D341Med (cell line): ENCODE measurements at regions not wholly inside any gene's neighbourhood (a gene's known extent, or its start where the extent isn't known, plus 50 kb on each side); places are given as distances from the start of the nearest gene placed in this dataset.
"Not testable (repeated sequence)": the region's sequence is repeated elsewhere in the genome, so short reads cannot be mapped to it uniquely, and the experiment has no call there.

Source experiments
- DNase-seq: peaks from one replicate; pipeline ENCODE4 v3.0.0; 2012; ENCODE audit warnings: low spot score

GRCh38 chr7:10593080-10593479 is 380.6 kb upstream of the PHF14 start:
- DNase-seq = no peak

- DNase-seq = no peak
Measured at GRCh38 chr7:10596827-10597226, 376.8 kb upstream of the PHF14 start.

- DNase-seq = no peak
Measured at GRCh38 chr7:10604128-10604527, 369.5 kb upstream of the PHF14 start.

GRCh38 chr7:10612950-10613349 is 360.7 kb upstream of the PHF14 start:
- DNase-seq = no peak

- no peak for DNase-seq
Measured at GRCh38 chr7:10618953-10619352, 354.7 kb upstream of the PHF14 start.

GRCh38 chr7:10632712-10633111 is 341.0 kb upstream of the PHF14 start:
- DNase-seq = no peak

- no peak for DNase-seq
Measured at GRCh38 chr7:10634239-10634638, 339.4 kb upstream of the PHF14 start.

- no peak for DNase-seq
Measured at GRCh38 chr7:10637991-10638390, 335.7 kb upstream of the PHF14 start.

GRCh38 chr7:10643545-10643944 is 330.1 kb upstream of the PHF14 start:
- no peak for DNase-seq

GRCh38 chr7:10644849-10645248 is 328.8 kb upstream of the PHF14 start:
- no peak for DNase-seq

- no peak for DNase-seq
Measured at GRCh38 chr7:10646194-10646593, 327.5 kb upstream of the PHF14 start.

- no peak for DNase-seq
Measured at GRCh38 chr7:10648289-10648688, 325.4 kb upstream of the PHF14 start.

- DNase-seq = not testable (repeated sequence)
Measured at GRCh38 chr7:10649120-10649519, 324.6 kb upstream of the PHF14 start.

GRCh38 chr7:10655031-10655430 is 318.6 kb upstream of the PHF14 start:
- DNase-seq = no peak

- DNase-seq = no peak
Measured at GRCh38 chr7:10657201-10657600, 316.5 kb upstream of the PHF14 start.

- DNase-seq = no peak
Measured at GRCh38 chr7:10657837-10658236, 315.8 kb upstream of the PHF14 start.

- DNase-seq = no peak
Measured at GRCh38 chr7:10662491-10662890, 311.2 kb upstream of the PHF14 start.

GRCh38 chr7:10662982-10663884 is 310.4 kb upstream of the PHF14 start:
- no peak for DNase-seq

- peak; percentile 59 for DNase-seq
Measured at GRCh38 chr7:10672186-10672585, 301.5 kb upstream of the PHF14 start.

- DNase-seq = no peak
Measured at GRCh38 chr7:10677211-10677610, 296.5 kb upstream of the PHF14 start.

GRCh38 chr7:10677668-10678232 is 295.9 kb upstream of the PHF14 start:
- DNase-seq = no peak

GRCh38 chr7:10684606-10685005 is 289.1 kb upstream of the PHF14 start:
- DNase-seq = no peak

- DNase-seq = no peak
Measured at GRCh38 chr7:10685040-10685439, 288.6 kb upstream of the PHF14 start.

GRCh38 chr7:10688544-10688943 is 285.1 kb upstream of the PHF14 start:
- no peak for DNase-seq
